BE2C (cell line): ENCODE measurements at regions not wholly inside any gene's neighbourhood (a gene's known extent, or its start where the extent isn't known, plus 50 kb on each side); places are given as distances from the start of the nearest gene placed in this dataset.
"Not testable (repeated sequence)": the region's sequence is repeated elsewhere in the genome, so short reads cannot be mapped to it uniquely, and the experiment has no call there.

ENCODE experiments used
- DNase-seq: peaks from one replicate; pipeline ENCODE4 v3.0.0-alpha.2; 2020
- H3K27me3 ChIP-seq: fragments of 250-450 bp; sonication (Bioruptor Pico); 2 replicates; pipeline ENCODE4 v1.5.1; 2020; ENCODE audit warnings: mild to moderate bottlenecking
- H3K36me3 ChIP-seq: fragments of 250-450 bp; sonication (Bioruptor Pico); 2 replicates; pipeline ENCODE4 v1.5.1; 2020; ENCODE audit warnings: mild to moderate bottlenecking
- H3K4me1 ChIP-seq: fragments of 250-450 bp; sonication (Bioruptor Pico); 2 replicates; pipeline ENCODE4 v1.5.1; 2020
- H3K4me3 ChIP-seq: 2 replicates; pipeline ENCODE4 v1.5.1; 2011; ENCODE audit warnings: low read depth, low read length
- H3K9me3 ChIP-seq: fragments of 250-450 bp; sonication (Bioruptor Pico); 2 replicates; pipeline ENCODE4 v1.5.1; 2020
- TF ChIP-seq, protein P1 (sequence below): IDR thresholded peaks from 2 replicates; pipeline ENCODE4 v1.5.1; 2012; ENCODE audit warnings: mild to moderate bottlenecking, low read depth, low read length

DNA sequence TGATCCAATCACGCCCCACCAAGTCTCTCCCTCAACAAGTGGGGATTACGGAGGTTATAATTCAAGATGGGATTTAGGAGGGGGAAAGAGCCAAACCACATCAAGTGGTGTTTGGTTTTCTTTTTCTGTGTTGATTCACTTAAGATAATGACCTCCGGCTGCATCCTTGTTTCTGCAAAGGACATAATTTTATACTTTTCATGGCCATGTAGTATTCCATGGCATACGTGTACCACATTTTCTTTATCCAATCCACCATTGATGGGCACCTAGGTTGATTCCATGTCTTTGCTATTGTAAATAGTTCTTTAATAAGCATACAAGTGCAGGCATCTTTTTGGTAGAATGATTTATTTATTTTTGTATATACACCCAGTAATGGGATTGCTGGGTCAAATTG is 162.5 kb upstream of the JUN start:
- Histone ChIP-seq H3K4me1 (no peaks in the 10 kb centered on the region), H3K27me3 (no peaks in the 10 kb centered on the region), H3K4me3 (no peak overlapping the region), H3K36me3 (no peaks in the 10 kb centered on the region), H3K9me3 (no peaks in the 10 kb centered on the region)
- no peak for DNase-seq
- TF ChIP-seq, protein P1, sequence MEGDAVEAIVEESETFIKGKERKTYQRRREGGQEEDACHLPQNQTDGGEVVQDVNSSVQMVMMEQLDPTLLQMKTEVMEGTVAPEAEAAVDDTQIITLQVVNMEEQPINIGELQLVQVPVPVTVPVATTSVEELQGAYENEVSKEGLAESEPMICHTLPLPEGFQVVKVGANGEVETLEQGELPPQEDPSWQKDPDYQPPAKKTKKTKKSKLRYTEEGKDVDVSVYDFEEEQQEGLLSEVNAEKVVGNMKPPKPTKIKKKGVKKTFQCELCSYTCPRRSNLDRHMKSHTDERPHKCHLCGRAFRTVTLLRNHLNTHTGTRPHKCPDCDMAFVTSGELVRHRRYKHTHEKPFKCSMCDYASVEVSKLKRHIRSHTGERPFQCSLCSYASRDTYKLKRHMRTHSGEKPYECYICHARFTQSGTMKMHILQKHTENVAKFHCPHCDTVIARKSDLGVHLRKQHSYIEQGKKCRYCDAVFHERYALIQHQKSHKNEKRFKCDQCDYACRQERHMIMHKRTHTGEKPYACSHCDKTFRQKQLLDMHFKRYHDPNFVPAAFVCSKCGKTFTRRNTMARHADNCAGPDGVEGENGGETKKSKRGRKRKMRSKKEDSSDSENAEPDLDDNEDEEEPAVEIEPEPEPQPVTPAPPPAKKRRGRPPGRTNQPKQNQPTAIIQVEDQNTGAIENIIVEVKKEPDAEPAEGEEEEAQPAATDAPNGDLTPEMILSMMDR = no peak

DNA sequence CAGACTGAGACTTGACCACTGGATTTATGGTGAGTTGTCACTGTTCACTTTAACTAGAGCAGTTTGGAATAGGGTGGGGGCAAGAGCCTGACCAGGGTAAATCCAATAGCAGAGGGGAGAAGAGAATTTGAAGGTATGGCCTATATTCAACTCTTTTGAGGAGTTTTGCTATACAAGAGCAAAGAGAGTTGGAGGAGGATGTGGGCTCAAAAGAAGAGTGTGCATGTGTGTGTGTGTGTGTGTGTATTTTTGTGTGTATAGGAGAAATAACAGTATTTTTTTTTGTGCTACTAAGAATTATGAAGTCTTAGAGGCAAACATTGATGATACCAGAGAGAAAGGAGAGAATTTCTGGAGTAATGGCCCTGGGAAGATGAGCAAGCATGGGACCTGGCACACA is 164.8 kb upstream of the JUN start:
- Histone ChIP-seq H3K36me3 (no peaks in the 10 kb centered on the region), H3K27me3 (no peaks in the 10 kb centered on the region), H3K4me1 (no peaks in the 10 kb centered on the region), H3K9me3 (no peaks in the 10 kb centered on the region), H3K4me3 (no peak overlapping the region)
- DNase-seq = no peak
- TF ChIP-seq, protein P1 = no peak

DNA sequence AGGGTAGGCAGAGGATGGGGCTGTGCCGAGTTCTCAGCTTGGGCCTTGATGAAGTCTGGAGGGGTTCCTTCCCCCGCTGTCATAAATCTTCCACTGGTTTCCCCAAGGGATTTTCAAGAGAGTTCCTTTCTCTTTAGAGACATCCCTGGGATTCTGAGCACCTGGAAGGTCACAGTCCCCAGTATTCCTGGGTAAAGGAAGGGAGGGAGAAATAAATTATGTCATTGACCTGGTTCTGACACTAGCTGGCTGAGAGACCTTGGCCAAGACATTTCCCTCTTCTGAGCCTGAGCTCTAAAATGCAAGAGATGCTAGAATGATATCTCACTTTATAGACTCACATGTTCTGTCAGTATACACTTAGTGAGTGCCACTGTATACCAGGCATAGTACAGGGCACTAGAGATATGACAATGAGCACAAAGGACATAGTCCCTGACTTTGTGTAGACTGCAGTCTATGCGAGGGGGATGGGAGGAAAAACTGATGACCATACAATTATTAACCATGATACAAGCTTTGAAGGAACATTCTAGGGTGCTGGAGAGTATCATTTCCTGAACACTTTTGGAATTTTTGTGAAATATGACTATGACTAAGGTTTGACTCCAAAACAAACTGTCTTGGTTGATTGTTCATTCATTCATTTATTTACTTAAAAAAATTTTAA is 165.8 kb upstream of the JUN start:
- no peak overlapping the region for H3K4me3 ChIP-seq
- H3K9me3 ChIP-seq = no peaks in the 10 kb centered on the region
- H3K4me1 ChIP-seq = no peaks in the 10 kb centered on the region
- no peaks in the 10 kb centered on the region for H3K27me3 ChIP-seq
- TF ChIP-seq, protein P1 = no peak
- no peaks in the 10 kb centered on the region for H3K36me3 ChIP-seq
- no peak for DNase-seq

DNA sequence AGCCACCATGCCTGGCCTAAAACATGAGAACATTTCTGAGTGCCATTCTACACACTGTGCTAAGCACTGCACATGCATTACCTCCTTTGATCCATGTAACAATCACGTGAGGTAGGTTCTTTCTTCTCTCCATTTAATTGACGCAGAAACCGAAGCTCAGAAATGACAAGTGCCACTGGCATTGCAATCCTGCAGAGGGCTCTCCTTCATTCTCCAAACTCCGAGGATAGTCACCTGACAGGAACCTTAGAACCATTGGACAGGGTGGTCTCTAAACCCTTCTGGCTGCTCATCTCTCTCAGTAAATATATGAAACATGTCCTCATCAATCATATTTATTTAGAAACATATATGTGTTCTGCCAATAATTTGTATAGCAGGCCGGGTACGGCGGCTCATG is 167.1 kb upstream of the JUN start:
- Histone ChIP-seq H3K36me3 (no peaks in the 10 kb centered on the region), H3K4me1 (no peaks in the 10 kb centered on the region), H3K4me3 (no peak overlapping the region), H3K27me3 (no peaks in the 10 kb centered on the region), H3K9me3 (no peaks in the 10 kb centered on the region)
- no peak for DNase-seq
- TF ChIP-seq, protein P1 = 0 out of 2 replicates have a peak, but pooled peaks have one; percentile 7

DNA sequence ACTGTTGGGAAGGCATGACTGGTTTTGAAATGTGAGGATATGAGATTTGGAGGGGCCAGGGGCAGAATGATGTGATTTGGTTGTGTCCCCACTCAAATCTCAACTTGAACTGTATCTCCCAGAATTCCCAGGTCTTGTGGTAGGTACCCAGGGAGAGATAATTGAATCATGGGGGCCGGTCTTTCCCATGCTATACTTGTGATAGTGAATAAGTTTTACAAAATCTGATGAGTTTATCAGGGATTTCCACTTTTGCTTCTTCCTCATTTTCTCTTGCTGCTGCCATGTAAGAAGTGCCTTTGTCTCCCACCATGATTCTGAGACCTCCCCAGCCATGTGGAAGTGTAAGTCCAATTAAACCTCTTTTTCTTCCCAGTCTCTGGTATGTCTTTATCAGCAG is 170.1 kb upstream of the JUN start:
- not testable (repeated sequence) for DNase-seq, H3K36me3 ChIP-seq, H3K4me3 ChIP-seq, H3K4me1 ChIP-seq, H3K9me3 ChIP-seq, H3K27me3 ChIP-seq

DNA sequence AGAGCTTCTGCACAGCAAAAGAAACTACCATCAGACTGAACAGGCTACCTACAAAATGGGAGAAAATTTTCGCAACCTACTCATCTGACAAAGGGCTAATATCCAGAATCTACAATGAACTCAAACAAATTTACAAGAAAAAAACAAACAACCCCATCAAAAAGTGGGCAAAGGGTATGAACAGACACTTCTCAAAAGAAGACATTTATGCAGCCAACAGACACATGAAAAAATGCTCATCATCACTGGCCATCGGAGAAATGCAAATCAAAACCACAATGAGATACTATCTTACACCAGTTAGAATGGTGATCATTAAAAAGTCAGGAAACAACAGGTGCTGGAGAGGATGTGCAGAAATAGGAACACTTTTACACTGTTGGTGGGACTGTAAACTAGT is 179.4 kb upstream of the JUN start:
- H3K9me3 ChIP-seq, H3K4me1 ChIP-seq, DNase-seq, H3K4me3 ChIP-seq, H3K36me3 ChIP-seq, H3K27me3 ChIP-seq: not testable (repeated sequence)

DNA sequence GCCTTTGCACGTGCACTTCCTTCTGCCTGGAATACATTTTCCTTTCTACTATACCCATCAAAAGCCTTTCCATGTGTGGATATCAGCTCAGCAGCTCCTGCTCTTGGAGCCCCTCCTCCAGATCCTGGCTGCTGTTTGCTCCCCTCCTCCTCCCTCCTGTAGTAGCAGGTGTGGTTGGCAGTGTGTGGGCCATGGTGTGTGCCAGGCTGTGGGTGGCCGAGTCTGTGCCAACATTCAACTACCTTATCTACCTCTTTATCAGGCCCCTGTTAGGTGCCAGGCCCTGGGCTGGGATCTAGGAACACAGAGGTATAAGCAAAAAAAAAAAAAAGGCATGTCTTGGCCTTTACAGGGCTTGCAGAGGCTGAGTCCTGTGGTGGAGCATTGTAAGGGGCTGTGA is 180.6 kb upstream of the JUN start:
- no peak for DNase-seq
- H3K4me3 ChIP-seq = no peak overlapping the region
- TF ChIP-seq, protein P1 = no peak
- H3K9me3 ChIP-seq = no peaks in the 10 kb centered on the region
- no peaks in the 10 kb centered on the region for H3K4me1 ChIP-seq
- no peaks in the 10 kb centered on the region for H3K36me3 ChIP-seq
- no peaks in the 10 kb centered on the region for H3K27me3 ChIP-seq
